Body of pancreas (tissue), 4 donors: ENCODE measurements at regions not wholly inside any gene's neighbourhood (a gene's known extent, or its start where the extent isn't known, plus 50 kb on each side); places are given as distances from the start of the nearest gene placed in this dataset.

Experiments used
- POLR2A ChIP-seq, 3 donors: fragments of 450-650 bp; IDR thresholded peaks; one replicate each; pipeline ENCODE4 v1.6.1; 2016; ENCODE audit warnings: antibody characterized with exemption in 3 of 3, mild to moderate bottlenecking in 2 of 3
- TF ChIP-seq, protein P1 (sequence below), 7 experiments: fragments of 450-650 bp in 4 of 7; fragments of 200-600 bp in 3 of 7; sonication (generic) in 3 of 7; IDR thresholded peaks; one replicate each; pipeline ENCODE4 v1.5.1; 2016 to 2019; ENCODE audit warnings: antibody characterized with exemption in 7 of 7

DNA sequence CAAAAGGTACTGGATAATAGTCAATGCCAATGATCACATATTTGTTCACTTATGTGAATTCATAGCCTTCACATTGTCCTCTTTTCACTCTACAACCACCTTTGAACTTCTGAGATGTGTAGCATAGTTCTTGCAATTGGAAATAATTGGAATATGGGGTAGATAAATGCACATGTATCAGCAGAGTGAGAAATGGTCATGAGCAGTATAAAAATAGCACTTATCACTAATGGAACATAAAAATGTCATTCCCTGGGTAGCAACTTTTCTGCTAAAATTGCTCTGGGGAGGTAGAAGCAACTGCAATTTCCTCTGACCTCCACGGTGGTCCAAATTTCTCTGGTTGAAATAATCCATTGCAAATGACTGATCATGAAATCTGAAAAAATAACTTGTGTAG, 1785.7 kb upstream of the FLRT2 start:
- TF ChIP-seq, protein P1, sequence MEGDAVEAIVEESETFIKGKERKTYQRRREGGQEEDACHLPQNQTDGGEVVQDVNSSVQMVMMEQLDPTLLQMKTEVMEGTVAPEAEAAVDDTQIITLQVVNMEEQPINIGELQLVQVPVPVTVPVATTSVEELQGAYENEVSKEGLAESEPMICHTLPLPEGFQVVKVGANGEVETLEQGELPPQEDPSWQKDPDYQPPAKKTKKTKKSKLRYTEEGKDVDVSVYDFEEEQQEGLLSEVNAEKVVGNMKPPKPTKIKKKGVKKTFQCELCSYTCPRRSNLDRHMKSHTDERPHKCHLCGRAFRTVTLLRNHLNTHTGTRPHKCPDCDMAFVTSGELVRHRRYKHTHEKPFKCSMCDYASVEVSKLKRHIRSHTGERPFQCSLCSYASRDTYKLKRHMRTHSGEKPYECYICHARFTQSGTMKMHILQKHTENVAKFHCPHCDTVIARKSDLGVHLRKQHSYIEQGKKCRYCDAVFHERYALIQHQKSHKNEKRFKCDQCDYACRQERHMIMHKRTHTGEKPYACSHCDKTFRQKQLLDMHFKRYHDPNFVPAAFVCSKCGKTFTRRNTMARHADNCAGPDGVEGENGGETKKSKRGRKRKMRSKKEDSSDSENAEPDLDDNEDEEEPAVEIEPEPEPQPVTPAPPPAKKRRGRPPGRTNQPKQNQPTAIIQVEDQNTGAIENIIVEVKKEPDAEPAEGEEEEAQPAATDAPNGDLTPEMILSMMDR (IDR thresholded peaks at IDR 0.05): no peak
- TF ChIP-seq POLR2A (IDR thresholded peaks at IDR 0.05): no peak
